Gastroesophageal sphincter (tissue), 3 donors: ENCODE measurements at regions not wholly inside any gene's neighbourhood (a gene's known extent, or its start where the extent isn't known, plus 50 kb on each side); places are given as distances from the start of the nearest gene placed in this dataset.

Experiments used
- POLR2A ChIP-seq, 2 donors: fragments of 450-650 bp; IDR thresholded peaks; one replicate each; pipeline ENCODE4 v1.6.1; 2017; ENCODE audit warnings: antibody characterized with exemption in 2 of 2, mild to moderate bottlenecking in 2 of 2, moderate library complexity in 1 of 2
- POLR2AphosphoS5 ChIP-seq: sonication (generic); formaldehyde crosslinking; IDR thresholded peaks from one replicate; pipeline ENCODE4 v1.6.1; 2017; ENCODE audit warnings: antibody characterized with exemption
- TF ChIP-seq, protein P1 (sequence below), 4 experiments: fragments of 200-600 bp in 2 of 4; fragments of 450-650 bp in 2 of 4; sonication (generic) in 1 of 4; IDR thresholded peaks; one replicate each; pipeline ENCODE4 v1.5.1; 2017 to 2019; ENCODE audit warnings: antibody characterized with exemption in 4 of 4, mild to moderate bottlenecking in 2 of 4, moderate library complexity in 2 of 4

- TF ChIP-seq, protein P1, sequence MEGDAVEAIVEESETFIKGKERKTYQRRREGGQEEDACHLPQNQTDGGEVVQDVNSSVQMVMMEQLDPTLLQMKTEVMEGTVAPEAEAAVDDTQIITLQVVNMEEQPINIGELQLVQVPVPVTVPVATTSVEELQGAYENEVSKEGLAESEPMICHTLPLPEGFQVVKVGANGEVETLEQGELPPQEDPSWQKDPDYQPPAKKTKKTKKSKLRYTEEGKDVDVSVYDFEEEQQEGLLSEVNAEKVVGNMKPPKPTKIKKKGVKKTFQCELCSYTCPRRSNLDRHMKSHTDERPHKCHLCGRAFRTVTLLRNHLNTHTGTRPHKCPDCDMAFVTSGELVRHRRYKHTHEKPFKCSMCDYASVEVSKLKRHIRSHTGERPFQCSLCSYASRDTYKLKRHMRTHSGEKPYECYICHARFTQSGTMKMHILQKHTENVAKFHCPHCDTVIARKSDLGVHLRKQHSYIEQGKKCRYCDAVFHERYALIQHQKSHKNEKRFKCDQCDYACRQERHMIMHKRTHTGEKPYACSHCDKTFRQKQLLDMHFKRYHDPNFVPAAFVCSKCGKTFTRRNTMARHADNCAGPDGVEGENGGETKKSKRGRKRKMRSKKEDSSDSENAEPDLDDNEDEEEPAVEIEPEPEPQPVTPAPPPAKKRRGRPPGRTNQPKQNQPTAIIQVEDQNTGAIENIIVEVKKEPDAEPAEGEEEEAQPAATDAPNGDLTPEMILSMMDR (IDR thresholded peaks at IDR 0.05) = no peak
- TF ChIP-seq POLR2A (IDR thresholded peaks at IDR 0.05) (no peak), POLR2AphosphoS5 (no peak)
These were observed 228.8 kb upstream of the ADGRL2 start for GRCh38 chr1:81571946-81572345.
